HS-27A (cell line): ENCODE measurements at regions not wholly inside any gene's neighbourhood (a gene's known extent, or its start where the extent isn't known, plus 50 kb on each side); places are given as distances from the start of the nearest gene placed in this dataset.
"Not testable (repeated sequence)": the region's sequence is repeated elsewhere in the genome, so short reads cannot be mapped to it uniquely, and the experiment has no call there.

Experiments
- DNase-seq: peaks from one replicate; pipeline ENCODE4 v3.0.0-alpha.2; 2012; ENCODE audit warnings: low read depth, missing footprints

- DNase-seq: no peak
These were observed 548.3 kb downstream of the GATA3 start for GRCh38 chr10:8602821-8603220.

DNA sequence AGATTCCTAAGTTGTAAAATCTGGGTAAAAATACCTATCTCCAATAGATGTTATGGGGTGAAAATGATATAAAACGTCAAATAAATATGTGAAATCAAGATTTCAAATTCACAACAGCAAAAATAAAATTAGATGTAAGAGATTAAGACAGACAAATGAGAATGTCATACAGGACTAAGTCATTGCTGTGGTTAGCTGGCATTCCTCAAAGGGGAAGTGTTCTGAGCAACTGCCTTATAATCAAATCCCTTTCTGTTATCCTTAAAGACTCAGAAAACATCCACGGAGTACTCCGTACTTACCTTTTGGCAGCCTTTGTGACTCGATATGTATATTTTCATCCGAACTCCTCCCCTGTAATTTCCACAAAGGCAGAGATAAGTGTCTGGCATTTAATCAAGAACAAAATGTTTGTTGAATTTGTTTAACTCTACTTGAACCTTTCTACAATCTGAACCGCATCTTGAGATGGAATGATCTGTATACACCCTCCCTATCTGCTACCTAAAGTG, 559.6 kb downstream of the GATA3 start:
- DNase-seq: peak; percentile 40

GRCh38 chr10:8615118-8615517, 560.6 kb downstream of the GATA3 start:
- no peak for DNase-seq

DNA sequence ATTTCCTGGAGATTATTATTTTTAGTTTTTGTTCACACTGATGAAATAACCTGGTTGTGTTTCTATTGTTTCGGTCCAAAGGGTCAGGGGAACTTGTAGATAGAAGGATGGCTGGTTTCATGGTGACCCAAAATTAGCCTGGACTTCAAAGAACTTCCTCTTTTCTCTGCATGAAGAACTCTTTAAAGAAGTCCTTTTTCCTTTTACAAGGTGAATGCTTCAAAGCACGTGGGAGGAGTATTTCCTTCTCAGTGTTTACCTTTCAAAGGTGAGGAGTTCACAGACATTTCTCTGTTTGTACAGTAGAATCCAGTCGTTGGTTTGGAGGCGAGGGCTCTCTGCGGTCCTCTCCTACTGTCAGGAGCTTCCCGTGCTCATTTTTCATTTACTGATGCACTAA, 561.7 kb downstream of the GATA3 start:
- DNase-seq: no peak

DNA sequence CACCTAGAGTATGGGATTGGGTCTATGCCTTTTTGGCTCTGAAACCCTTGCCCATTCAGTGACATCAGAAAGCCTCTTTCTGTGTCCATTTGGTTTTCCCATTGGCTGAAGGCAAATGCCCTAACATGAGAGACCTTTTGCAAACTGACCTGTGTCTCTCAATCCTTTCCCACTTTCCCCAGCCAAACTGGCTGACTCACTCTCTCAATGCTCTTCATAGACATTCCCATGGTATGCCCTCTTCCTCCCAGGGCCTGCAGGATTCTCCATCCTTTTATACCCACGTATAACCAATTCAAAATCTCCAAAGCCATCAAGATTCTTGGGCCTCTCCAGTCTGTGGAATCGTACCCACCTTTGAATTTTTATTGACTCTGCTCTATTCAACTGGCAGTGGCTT, 563.3 kb downstream of the GATA3 start:
- no peak for DNase-seq

DNA sequence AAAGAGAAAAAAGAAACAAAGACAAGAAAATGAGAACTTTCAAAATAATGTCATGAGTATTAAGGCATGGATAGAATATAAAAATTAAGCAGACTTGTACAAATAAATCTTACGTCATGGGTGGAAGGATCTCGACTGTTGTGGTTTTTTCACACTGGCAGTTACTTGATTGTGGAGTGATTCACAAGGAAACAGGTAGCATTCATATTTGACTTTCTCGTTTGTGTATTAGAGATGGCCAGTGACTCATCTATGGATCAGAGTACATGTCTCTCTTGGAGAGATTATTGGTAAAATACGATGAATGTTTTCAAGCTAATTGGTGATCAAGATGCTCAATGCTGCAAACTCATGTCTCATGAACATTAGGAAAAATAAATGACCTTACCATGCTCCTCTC, 564.3 kb downstream of the GATA3 start:
- DNase-seq: no peak

DNA sequence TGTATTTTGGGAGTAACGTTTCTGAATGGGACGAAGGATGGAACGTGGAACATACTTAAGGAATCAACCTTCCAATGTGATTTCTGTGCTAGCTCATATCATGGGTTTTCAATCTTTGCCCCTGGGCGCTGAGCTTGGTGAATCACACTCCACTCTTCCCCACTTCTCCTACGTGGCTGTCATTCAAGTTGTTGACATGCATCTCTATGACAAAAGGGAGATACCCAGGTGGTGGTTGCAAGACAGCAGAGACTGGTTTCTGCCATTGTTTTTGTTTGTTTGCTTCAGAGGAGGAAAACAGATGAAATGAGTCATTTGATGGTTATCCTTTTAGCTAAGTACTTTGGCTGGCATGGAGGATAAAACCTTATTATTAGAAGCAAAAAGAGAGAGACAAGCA, 573.9 kb downstream of the GATA3 start:
- DNase-seq: no peak

- DNase-seq: peak; percentile 56
These were observed 579.4 kb downstream of the GATA3 start for GRCh38 chr10:8633909-8634308.

GRCh38 chr10:8636371-8636770, 581.9 kb downstream of the GATA3 start:
- DNase-seq: no peak

GRCh38 chr10:8637640-8638039, 583.2 kb downstream of the GATA3 start:
- no peak for DNase-seq

- DNase-seq: no peak
These were observed 583.7 kb downstream of the GATA3 start for GRCh38 chr10:8638088-8638672.

- DNase-seq: no peak
These were observed 585.1 kb downstream of the GATA3 start for GRCh38 chr10:8639486-8640185.

GRCh38 chr10:8640301-8640700, 585.8 kb downstream of the GATA3 start:
- DNase-seq: no peak

DNA sequence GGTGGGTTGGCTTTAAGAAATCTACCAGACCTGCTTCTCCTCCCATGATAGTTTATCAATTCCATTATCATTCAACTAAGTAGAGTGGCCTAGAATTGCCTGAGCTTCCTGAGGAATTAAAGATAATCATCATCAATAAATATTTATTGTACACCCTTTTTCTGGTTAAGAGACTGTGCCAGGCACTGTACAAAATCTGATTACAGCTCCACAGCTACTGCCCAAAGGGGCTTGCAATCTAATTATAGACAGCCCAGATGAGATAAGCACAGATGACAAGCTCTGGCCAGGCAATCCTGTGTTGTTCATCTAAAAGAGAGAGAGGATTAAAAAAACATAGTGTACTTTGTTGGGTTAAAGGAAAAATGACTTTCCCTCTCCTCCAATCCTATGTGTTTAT, 586.4 kb downstream of the GATA3 start:
- DNase-seq: no peak

- no peak for DNase-seq
These were observed 601.8 kb downstream of the GATA3 start for GRCh38 chr10:8656261-8656660.

- no peak for DNase-seq
These were observed 605.5 kb downstream of the GATA3 start for GRCh38 chr10:8659982-8660381.

DNA sequence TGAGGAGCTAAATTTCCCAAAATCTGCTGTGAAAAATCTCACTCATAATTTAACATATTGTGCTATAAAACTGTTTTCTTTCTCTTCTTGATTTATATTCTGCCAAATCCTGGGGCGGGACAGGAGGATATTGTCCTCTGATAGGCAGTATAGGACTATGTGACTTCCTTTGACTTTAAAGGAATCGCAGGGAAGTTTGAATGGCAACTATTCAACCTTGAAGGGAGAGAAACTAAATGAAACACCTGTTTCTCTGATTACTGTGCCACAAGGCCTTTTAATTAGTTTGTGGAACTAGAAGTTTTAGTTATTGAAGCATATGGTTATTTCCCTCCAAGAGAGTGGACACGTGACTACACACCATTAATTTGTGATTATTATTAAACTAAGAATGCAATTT, 607.4 kb downstream of the GATA3 start:
- DNase-seq: no peak

DNA sequence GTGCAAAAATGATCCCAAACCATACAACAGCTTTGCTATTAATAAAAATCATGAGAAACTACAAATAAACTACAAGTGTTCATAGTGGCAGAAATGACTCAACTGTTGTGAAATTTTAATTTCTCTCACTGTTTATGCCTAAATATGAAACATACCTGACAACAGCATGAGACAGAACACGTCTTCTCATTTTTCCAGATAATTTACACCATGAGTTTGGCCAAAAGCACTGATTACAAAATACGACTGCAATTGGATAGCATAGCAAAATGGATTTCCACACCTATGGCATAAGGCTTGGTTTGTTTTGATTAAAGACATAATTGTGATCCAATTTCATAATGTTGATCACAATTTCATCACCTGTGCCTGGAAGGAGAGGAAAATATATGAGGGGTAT, 608.6 kb downstream of the GATA3 start:
- DNase-seq: no peak

- DNase-seq: no peak
These were observed 610.8 kb downstream of the GATA3 start for GRCh38 chr10:8665322-8665721.

DNA sequence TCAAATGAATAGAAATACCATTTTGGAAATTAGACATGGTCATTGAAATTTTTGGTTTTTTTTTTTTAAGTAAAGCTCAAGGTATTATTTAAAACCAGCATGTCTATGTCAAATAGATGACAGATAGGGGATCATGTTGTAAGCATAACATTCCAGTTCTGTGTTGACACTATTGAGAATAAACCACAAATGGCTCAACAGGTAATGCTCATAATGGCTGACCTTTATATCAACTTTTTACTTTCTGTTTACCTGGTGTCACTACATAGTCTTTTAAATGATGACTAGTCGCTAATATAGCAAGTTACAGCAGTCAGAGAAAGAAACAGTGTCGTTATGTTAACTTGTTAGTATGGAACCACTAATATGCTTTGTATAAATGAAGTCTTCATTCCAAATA, 616.0 kb downstream of the GATA3 start:
- DNase-seq: no peak

DNA sequence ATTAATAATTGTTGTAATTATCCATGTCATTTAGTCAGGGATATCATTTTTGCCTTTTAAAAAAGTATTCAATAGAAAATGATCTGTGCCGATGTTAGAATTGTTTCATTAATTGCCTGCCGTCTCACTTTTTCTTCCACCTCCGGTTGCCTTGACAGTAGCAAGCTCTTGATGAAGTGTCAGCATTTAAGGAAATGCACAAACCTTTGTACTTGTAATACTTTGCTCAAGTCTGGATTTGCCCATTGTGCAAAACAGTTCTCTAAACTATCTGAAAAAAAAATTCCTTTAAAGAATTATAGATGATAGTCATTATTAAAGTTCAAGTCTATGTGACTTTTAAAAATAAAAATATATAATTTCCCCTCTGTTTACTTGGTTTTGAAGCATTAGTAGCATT, 619.7 kb downstream of the GATA3 start:
- DNase-seq: no peak

DNA sequence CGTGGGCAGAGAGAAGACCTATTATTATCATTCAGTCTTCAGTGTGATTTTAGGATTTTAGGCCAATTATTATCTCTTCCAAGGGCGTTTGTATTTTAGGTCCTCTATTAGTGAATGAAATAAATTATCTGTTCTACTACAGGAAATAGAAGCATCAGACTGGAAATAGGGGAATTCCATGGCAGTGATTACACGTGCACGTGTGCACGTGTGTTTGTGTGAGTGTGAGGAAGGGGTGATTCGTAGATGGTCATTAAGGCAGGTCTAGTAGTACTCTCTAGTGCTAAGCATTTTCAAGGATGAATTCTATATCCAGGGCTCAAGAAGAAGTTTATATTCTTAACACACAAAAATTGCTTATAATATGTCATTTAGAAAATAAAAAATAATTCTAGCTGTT, 623.2 kb downstream of the GATA3 start:
- no peak for DNase-seq

DNA sequence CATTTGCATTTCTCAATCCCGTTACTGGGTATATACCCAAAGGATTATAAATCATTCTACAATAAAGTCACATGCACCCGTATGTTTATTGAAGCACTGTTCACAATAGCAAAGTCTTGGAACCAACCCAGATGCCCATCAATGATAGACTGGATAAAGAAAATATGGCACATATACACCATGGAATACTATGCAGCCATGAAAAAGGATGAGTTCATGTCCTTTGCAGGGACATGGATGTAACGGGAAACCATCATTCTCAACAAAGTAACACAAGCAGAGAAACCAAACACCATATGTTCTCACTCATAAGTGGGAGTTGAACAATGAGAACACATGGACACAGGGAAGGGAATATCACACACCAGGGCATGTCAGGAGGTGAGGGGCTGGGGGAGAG, 630.4 kb downstream of the GATA3 start:
- not testable (repeated sequence) for DNase-seq

DNA sequence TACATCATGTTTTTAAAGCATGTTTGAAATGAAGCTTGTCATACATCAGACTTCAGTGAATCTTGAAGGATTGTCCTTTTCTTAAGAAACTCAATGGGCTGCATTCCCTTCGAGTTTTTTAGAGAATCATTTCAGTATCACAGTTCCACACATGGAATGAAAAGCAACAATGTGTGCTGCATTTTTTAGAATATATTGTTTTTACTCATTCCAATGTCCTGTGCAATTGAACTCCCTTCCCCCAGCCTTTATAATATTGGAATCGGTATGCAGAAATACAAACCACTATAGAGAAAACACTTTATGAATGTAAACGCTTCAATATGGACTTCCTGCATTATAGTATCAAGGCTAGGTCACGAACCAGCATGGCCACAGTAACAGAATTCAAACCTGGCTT, 634.4 kb downstream of the GATA3 start:
- peak; percentile 20 for DNase-seq
